ENCODE measurements at regions not wholly inside any gene's neighbourhood (a gene's known extent, or its start where the extent isn't known, plus 50 kb on each side); places are given as distances from the start of the nearest gene placed in this dataset.
"Not testable (repeated sequence)": the region's sequence is repeated elsewhere in the genome, so short reads cannot be mapped to it uniquely, and the experiment has no call there.

GRCh38 chr7:80018941-80019808, 115.5 kb upstream of the GNAI1 start:
- peak; percentile 32 to 72 (median 41) for DNase-seq

- DNase-seq = peak in 1 of 3 experiments; percentile 46
Measured at GRCh38 chr7:80017101-80017698, 117.4 kb upstream of the GNAI1 start.

GRCh38 chr7:80014511-80014910, 120.1 kb upstream of the GNAI1 start:
- DNase-seq = no peak

GRCh38 chr7:80008039-80008438, 126.6 kb upstream of the GNAI1 start:
- DNase-seq = peak in 2 of 3 experiments; percentile 63 to 93

GRCh38 chr7:80002865-80003264, 131.8 kb upstream of the GNAI1 start:
- no peak for DNase-seq

GRCh38 chr7:79998363-79998762, 136.3 kb upstream of the GNAI1 start:
- no peak for DNase-seq

- DNase-seq = no peak
Measured at GRCh38 chr7:79997345-79997744, 137.3 kb upstream of the GNAI1 start.

- DNase-seq = not testable (repeated sequence)
Measured at GRCh38 chr7:79995741-79996140, 138.9 kb upstream of the GNAI1 start.

- no peak for DNase-seq
Measured at GRCh38 chr7:79988653-79989052, 146.0 kb upstream of the GNAI1 start.

GRCh38 chr7:79984210-79984609, 150.4 kb upstream of the GNAI1 start:
- no peak for DNase-seq

GRCh38 chr7:79982141-79982770, 152.4 kb upstream of the GNAI1 start:
- DNase-seq = no peak

- no peak for DNase-seq
Measured at GRCh38 chr7:79980376-79980775, 154.3 kb upstream of the GNAI1 start.

GRCh38 chr7:79979437-79979836, 155.2 kb upstream of the GNAI1 start:
- DNase-seq = no peak

GRCh38 chr7:79977481-79977880, 157.2 kb upstream of the GNAI1 start:
- DNase-seq = no peak

- not testable (repeated sequence) for DNase-seq
Measured at GRCh38 chr7:79976711-79977020, 158.0 kb upstream of the GNAI1 start.

- DNase-seq = not testable (repeated sequence)
Measured at GRCh38 chr7:79975986-79976710, 158.5 kb upstream of the GNAI1 start.

GRCh38 chr7:79973455-79973854, 161.2 kb upstream of the GNAI1 start:
- DNase-seq = no peak

- no peak for DNase-seq
Measured at GRCh38 chr7:79971058-79971457, 163.6 kb upstream of the GNAI1 start.

GRCh38 chr7:79968894-79969293, 165.7 kb upstream of the GNAI1 start:
- no peak for DNase-seq

- DNase-seq = no peak
Measured at GRCh38 chr7:79968077-79968648, 166.5 kb upstream of the GNAI1 start.

- DNase-seq = no peak
Measured at GRCh38 chr7:79965946-79966345, 168.7 kb upstream of the GNAI1 start.

GRCh38 chr7:79964463-79964862, 170.2 kb upstream of the GNAI1 start:
- DNase-seq = no peak

- no peak for DNase-seq
Measured at GRCh38 chr7:79953130-79953529, 181.5 kb upstream of the GNAI1 start.
